ENCODE measurements at regions not wholly inside any gene's neighbourhood (a gene's known extent, or its start where the extent isn't known, plus 50 kb on each side); places are given as distances from the start of the nearest gene placed in this dataset.

DNA sequence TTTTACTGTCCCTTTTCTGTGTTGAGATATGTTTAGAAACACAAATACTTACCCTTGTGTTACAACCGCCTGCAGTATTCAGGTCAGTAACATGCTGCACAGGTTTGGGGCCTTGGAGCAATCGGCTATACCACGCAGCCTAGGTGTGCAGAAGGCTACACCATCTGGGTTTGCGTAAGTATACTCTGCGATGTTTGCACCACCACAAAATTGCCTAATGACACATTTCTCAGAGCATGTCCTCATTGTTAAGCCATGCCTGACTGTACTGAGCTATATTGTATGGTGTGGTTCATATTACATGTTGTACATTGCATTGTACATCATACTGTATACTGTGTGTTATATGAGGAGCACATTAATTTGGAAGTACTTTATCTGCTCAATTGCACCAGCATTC is 247.4 kb downstream of the RHOU start:
- TF ChIP-seq, protein P1, sequence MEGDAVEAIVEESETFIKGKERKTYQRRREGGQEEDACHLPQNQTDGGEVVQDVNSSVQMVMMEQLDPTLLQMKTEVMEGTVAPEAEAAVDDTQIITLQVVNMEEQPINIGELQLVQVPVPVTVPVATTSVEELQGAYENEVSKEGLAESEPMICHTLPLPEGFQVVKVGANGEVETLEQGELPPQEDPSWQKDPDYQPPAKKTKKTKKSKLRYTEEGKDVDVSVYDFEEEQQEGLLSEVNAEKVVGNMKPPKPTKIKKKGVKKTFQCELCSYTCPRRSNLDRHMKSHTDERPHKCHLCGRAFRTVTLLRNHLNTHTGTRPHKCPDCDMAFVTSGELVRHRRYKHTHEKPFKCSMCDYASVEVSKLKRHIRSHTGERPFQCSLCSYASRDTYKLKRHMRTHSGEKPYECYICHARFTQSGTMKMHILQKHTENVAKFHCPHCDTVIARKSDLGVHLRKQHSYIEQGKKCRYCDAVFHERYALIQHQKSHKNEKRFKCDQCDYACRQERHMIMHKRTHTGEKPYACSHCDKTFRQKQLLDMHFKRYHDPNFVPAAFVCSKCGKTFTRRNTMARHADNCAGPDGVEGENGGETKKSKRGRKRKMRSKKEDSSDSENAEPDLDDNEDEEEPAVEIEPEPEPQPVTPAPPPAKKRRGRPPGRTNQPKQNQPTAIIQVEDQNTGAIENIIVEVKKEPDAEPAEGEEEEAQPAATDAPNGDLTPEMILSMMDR (IDR thresholded peaks at IDR 0.05): no peak
- no peak for TF ChIP-seq POLR2AphosphoS5 (IDR thresholded peaks at IDR 0.05; ENCODE audit: low read depth, low read length)
- TF ChIP-seq TCF7L2 (IDR thresholded peaks at IDR 0.05; ENCODE audit: low read depth, low read length): no peak

All from Panc1 (cell line).